ENCODE measurements at regions not wholly inside any gene's neighbourhood (a gene's known extent, or its start where the extent isn't known, plus 50 kb on each side); places are given as distances from the start of the nearest gene placed in this dataset.

DNA sequence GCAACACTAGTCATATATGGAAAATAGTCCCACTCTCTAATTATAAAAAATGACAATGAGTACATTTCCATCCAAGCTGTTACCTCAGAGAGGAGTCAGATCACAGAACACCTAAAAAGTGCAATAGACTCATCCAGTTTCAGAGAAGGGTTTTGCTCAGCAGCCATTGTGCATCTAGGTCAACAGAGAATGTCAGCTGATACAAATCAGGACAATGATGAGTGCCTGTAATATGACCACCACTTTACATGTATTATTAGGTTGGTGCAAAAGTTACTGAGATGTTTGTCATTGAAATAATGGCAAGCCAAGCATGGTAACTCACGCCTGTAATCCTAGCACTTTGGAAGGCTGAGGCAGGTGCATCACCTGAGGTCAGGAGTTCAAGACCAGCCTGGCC lies 164.1 kb upstream of the TTC29 start:
- TF ChIP-seq EZH2 (IDR thresholded peaks at IDR 0.05) (no peak), FOXP2 (optimal IDR thresholded peaks at IDR 0.05; ENCODE audit: control extremely low read depth, extremely low read length, insufficient read depth) (no peak), POLR2AphosphoS5 (IDR thresholded peaks at IDR 0.05; ENCODE audit: borderline replicate concordance, low read depth, low read length) (no peak)
